ENCODE measurements at regions not wholly inside any gene's neighbourhood (a gene's known extent, or its start where the extent isn't known, plus 50 kb on each side); places are given as distances from the start of the nearest gene placed in this dataset.

GRCh38 chr12:59041241-59042121 lies 121.2 kb upstream of the LRIG3 start:
- no peak for TF ChIP-seq CTCF (IDR thresholded peaks at IDR 0.05 in 2 of 3, conservative IDR thresholded peaks at IDR 0.05 in 1 of 3; ENCODE audit: borderline replicate concordance in 1 of 3, insufficient read depth in 1 of 3, low read depth in 2 of 3, low read length in 2 of 3)
- TF ChIP-seq RAD21 (IDR thresholded peaks at IDR 0.05; ENCODE audit: low read depth) = no peak
- TF ChIP-seq POLR2AphosphoS5 (IDR thresholded peaks at IDR 0.05; ENCODE audit: low read depth, low read length) = no peak
- TF ChIP-seq JUND (IDR thresholded peaks at IDR 0.05) = peak; percentile 51
- no peak for TF ChIP-seq CBX3 (IDR thresholded peaks at IDR 0.05; ENCODE audit: low read depth)
- TF ChIP-seq POLR2A (IDR thresholded peaks at IDR 0.05; ENCODE audit: borderline replicate concordance, extremely low read depth, insufficient read depth, insufficient read length) = no peak
- TF ChIP-seq EGR1 (IDR thresholded peaks at IDR 0.05; ENCODE audit: low read depth) = no peak
- TF ChIP-seq, protein P1, sequence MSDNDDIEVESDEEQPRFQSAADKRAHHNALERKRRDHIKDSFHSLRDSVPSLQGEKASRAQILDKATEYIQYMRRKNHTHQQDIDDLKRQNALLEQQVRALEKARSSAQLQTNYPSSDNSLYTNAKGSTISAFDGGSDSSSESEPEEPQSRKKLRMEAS (IDR thresholded peaks at IDR 0.05) = no peak
- TF ChIP-seq, protein P2, sequence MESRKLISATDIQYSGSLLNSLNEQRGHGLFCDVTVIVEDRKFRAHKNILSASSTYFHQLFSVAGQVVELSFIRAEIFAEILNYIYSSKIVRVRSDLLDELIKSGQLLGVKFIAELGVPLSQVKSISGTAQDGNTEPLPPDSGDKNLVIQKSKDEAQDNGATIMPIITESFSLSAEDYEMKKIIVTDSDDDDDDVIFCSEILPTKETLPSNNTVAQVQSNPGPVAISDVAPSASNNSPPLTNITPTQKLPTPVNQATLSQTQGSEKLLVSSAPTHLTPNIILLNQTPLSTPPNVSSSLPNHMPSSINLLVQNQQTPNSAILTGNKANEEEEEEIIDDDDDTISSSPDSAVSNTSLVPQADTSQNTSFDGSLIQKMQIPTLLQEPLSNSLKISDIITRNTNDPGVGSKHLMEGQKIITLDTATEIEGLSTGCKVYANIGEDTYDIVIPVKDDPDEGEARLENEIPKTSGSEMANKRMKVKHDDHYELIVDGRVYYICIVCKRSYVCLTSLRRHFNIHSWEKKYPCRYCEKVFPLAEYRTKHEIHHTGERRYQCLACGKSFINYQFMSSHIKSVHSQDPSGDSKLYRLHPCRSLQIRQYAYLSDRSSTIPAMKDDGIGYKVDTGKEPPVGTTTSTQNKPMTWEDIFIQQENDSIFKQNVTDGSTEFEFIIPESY (IDR thresholded peaks at IDR 0.05; ENCODE audit: extremely low read depth, insufficient replicate concordance, low read length) = no peak
- TF ChIP-seq, protein P3, sequence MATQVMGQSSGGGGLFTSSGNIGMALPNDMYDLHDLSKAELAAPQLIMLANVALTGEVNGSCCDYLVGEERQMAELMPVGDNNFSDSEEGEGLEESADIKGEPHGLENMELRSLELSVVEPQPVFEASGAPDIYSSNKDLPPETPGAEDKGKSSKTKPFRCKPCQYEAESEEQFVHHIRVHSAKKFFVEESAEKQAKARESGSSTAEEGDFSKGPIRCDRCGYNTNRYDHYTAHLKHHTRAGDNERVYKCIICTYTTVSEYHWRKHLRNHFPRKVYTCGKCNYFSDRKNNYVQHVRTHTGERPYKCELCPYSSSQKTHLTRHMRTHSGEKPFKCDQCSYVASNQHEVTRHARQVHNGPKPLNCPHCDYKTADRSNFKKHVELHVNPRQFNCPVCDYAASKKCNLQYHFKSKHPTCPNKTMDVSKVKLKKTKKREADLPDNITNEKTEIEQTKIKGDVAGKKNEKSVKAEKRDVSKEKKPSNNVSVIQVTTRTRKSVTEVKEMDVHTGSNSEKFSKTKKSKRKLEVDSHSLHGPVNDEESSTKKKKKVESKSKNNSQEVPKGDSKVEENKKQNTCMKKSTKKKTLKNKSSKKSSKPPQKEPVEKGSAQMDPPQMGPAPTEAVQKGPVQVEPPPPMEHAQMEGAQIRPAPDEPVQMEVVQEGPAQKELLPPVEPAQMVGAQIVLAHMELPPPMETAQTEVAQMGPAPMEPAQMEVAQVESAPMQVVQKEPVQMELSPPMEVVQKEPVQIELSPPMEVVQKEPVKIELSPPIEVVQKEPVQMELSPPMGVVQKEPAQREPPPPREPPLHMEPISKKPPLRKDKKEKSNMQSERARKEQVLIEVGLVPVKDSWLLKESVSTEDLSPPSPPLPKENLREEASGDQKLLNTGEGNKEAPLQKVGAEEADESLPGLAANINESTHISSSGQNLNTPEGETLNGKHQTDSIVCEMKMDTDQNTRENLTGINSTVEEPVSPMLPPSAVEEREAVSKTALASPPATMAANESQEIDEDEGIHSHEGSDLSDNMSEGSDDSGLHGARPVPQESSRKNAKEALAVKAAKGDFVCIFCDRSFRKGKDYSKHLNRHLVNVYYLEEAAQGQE (IDR thresholded peaks at IDR 0.05; ENCODE audit: low read depth) = no peak
- TF ChIP-seq TCF7L2 (IDR thresholded peaks at IDR 0.05; ENCODE audit: borderline replicate concordance, extremely low read depth, insufficient read depth, insufficient read length) = no peak
- no peak for TF ChIP-seq SRF (IDR thresholded peaks at IDR 0.05; ENCODE audit: low read depth)
- no peak for TF ChIP-seq ZNF274 (IDR thresholded peaks at IDR 0.05; ENCODE audit: low read depth, low read length)
